ENCODE measurements at regions not wholly inside any gene's neighbourhood (a gene's known extent, or its start where the extent isn't known, plus 50 kb on each side); places are given as distances from the start of the nearest gene placed in this dataset.
"Not testable (repeated sequence)": the region's sequence is repeated elsewhere in the genome, so short reads cannot be mapped to it uniquely, and the experiment has no call there.

GRCh38 chr11:81192516-81192915, 1541.1 kb downstream of the FAM181B start:
- Histone ChIP-seq H3K9me3 (ENCODE audit: control insufficient read depth in 4 of 4, insufficient read depth in 3 of 4, low read length in 3 of 4) (peaks cover 0 to 6% (median under 1%) of the 10 kb centered on the region in 4 donors), H3K27me3 (ENCODE audit: control insufficient read depth in 3 of 3, insufficient read depth in 3 of 3, low read length in 2 of 3) (no peaks in the 10 kb centered on the region), H3K4me1 (ENCODE audit: control insufficient read depth in 5 of 5, insufficient read depth in 5 of 5, low read length in 5 of 5) (peaks cover 0 to 4% (median 0%) of the 10 kb centered on the region in 5 donors), H3K9ac (ENCODE audit: insufficient read depth in 1 of 2, low read length in 2 of 2) (no peak overlapping the region), H3K36me3 (ENCODE audit: control insufficient read depth in 4 of 4, insufficient read depth in 4 of 4, low read length in 4 of 4) (no peaks in the 10 kb centered on the region), H3K27ac (ENCODE audit: low read depth in 1 of 2, low read length in 1 of 2) (no peak overlapping the region), H3K4me3 (no peak overlapping the region)
- DNase-seq = no peak
- TF ChIP-seq CTCF (IDR thresholded peaks at IDR 0.05; ENCODE audit: control extremely low read depth, extremely low read depth) = no peak
- ATAC-seq (ENCODE audit: insufficient read depth, low FRiP score) = no peak

- DNase-seq (no peak), ATAC-seq (ENCODE audit: insufficient read depth, low FRiP score) (no peak)
- Histone ChIP-seq H3K9me3 (ENCODE audit: control insufficient read depth in 4 of 4, insufficient read depth in 3 of 4, low read length in 3 of 4) (peaks cover 0 to 2% (median 0%) of the 10 kb centered on the region in 4 donors), H3K9ac (ENCODE audit: insufficient read depth in 1 of 2, low read length in 2 of 2) (no peak overlapping the region), H3K27ac (ENCODE audit: low read depth in 1 of 2, low read length in 1 of 2) (no peak overlapping the region), H3K4me1 (ENCODE audit: control insufficient read depth in 5 of 5, insufficient read depth in 5 of 5, low read length in 5 of 5) (peaks cover 0 to 4% (median 0%) of the 10 kb centered on the region in 5 donors), H3K36me3 (ENCODE audit: control insufficient read depth in 4 of 4, insufficient read depth in 4 of 4, low read length in 4 of 4) (no peaks in the 10 kb centered on the region), H3K27me3 (ENCODE audit: control insufficient read depth in 3 of 3, insufficient read depth in 3 of 3, low read length in 2 of 3) (no peaks in the 10 kb centered on the region), H3K4me3 (no peak overlapping the region)
- no peak for TF ChIP-seq CTCF (IDR thresholded peaks at IDR 0.05; ENCODE audit: control extremely low read depth, extremely low read depth)
These were observed 1543.1 kb downstream of the FAM181B start for GRCh38 chr11:81190546-81190945.

GRCh38 chr11:81187033-81187432, 1546.6 kb downstream of the FAM181B start:
- H3K27ac ChIP-seq (ENCODE audit: low read depth in 1 of 2, low read length in 1 of 2); H3K4me1 ChIP-seq (ENCODE audit: control insufficient read depth in 5 of 5, insufficient read depth in 5 of 5, low read length in 5 of 5); H3K36me3 ChIP-seq (ENCODE audit: control insufficient read depth in 4 of 4, insufficient read depth in 4 of 4, low read length in 4 of 4); H3K9ac ChIP-seq (ENCODE audit: insufficient read depth in 1 of 2, low read length in 2 of 2); H3K9me3 ChIP-seq (ENCODE audit: control insufficient read depth in 4 of 4, insufficient read depth in 3 of 4, low read length in 3 of 4); H3K4me3 ChIP-seq; H3K27me3 ChIP-seq (ENCODE audit: control insufficient read depth in 3 of 3, insufficient read depth in 3 of 3, low read length in 2 of 3); ATAC-seq (ENCODE audit: insufficient read depth, low FRiP score); DNase-seq: not testable (repeated sequence)
- 71 to 86% methylated on average over 7 of the region's 7 CpGs for WGBS, 2 donors

- Histone ChIP-seq H3K9me3 (ENCODE audit: control insufficient read depth in 4 of 4, insufficient read depth in 3 of 4, low read length in 3 of 4) (no peaks in the 10 kb centered on the region), H3K9ac (ENCODE audit: insufficient read depth in 1 of 2, low read length in 2 of 2) (no peak overlapping the region), H3K27ac (ENCODE audit: low read depth in 1 of 2, low read length in 1 of 2) (no peak overlapping the region), H3K4me1 (ENCODE audit: control insufficient read depth in 5 of 5, insufficient read depth in 5 of 5, low read length in 5 of 5) (no peaks in the 10 kb centered on the region), H3K27me3 (ENCODE audit: control insufficient read depth in 3 of 3, insufficient read depth in 3 of 3, low read length in 2 of 3) (no peaks in the 10 kb centered on the region), H3K36me3 (ENCODE audit: control insufficient read depth in 4 of 4, insufficient read depth in 4 of 4, low read length in 4 of 4) (no peaks in the 10 kb centered on the region), H3K4me3 (no peak overlapping the region)
- WGBS, 2 donors = 80 to 90% methylated on average over 3 of the region's 3 CpGs
- no peak for ATAC-seq (ENCODE audit: insufficient read depth, low FRiP score)
- no peak for TF ChIP-seq CTCF (IDR thresholded peaks at IDR 0.05; ENCODE audit: control extremely low read depth, extremely low read depth)
- no peak for DNase-seq
These were observed 1558.9 kb downstream of the FAM181B start for GRCh38 chr11:81174646-81175330.

All from lung (tissue), 11 donors.